ENCODE measurements at regions not wholly inside any gene's neighbourhood (a gene's known extent, or its start where the extent isn't known, plus 50 kb on each side); places are given as distances from the start of the nearest gene placed in this dataset.

DNA sequence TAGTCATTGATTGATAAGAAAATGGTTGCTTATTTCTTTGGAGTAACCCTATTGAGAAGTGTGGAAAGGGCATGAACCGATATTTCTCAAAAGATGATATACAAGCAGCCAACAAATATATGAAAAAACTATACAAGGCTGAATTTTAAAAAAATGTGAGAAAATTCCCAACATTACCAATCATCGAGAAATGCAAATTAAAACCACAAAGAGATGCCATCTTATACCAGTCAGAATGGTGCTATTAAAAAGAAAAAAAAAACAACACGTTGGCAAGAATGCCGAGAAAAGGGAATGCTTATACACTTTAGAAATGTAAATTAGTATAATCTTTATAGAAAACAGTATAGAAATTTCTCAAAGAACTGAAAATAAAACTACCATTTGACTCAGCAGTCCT is 77.7 kb upstream of the ROBO1 start:
- TF ChIP-seq EP300 (IDR thresholded peaks at IDR 0.05) (no peak), USF2 (IDR thresholded peaks at IDR 0.05) (no peak)
- TF ChIP-seq, protein P1, sequence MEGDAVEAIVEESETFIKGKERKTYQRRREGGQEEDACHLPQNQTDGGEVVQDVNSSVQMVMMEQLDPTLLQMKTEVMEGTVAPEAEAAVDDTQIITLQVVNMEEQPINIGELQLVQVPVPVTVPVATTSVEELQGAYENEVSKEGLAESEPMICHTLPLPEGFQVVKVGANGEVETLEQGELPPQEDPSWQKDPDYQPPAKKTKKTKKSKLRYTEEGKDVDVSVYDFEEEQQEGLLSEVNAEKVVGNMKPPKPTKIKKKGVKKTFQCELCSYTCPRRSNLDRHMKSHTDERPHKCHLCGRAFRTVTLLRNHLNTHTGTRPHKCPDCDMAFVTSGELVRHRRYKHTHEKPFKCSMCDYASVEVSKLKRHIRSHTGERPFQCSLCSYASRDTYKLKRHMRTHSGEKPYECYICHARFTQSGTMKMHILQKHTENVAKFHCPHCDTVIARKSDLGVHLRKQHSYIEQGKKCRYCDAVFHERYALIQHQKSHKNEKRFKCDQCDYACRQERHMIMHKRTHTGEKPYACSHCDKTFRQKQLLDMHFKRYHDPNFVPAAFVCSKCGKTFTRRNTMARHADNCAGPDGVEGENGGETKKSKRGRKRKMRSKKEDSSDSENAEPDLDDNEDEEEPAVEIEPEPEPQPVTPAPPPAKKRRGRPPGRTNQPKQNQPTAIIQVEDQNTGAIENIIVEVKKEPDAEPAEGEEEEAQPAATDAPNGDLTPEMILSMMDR (IDR thresholded peaks at IDR 0.05), result no peak

Data from A549 (cell line).